GM18505 (cell line): ENCODE measurements at regions not wholly inside any gene's neighbourhood (a gene's known extent, or its start where the extent isn't known, plus 50 kb on each side); places are given as distances from the start of the nearest gene placed in this dataset.

Experiments used
- ATAC-seq: cut with Tn5 transposase; IDR thresholded peaks from one replicate; pipeline ENCODE4 v1.9.1; 2021; ENCODE audit not compliant: unreplicated experiment
- POLR2A ChIP-seq: IDR thresholded peaks from 4 replicates; pipeline ENCODE4 v1.6.1; 2011; ENCODE audit warnings: borderline replicate concordance; ENCODE audit not compliant: insufficient read depth, insufficient read length; ENCODE audit errors: extremely low read depth

GRCh38 chr10:130485958-130486895 lies 350.0 kb downstream of the GLRX3 start:
- no peak for TF ChIP-seq POLR2A
- no peak for ATAC-seq

- no peak for TF ChIP-seq POLR2A
- no peak for ATAC-seq
These were observed 350.7 kb downstream of the GLRX3 start for GRCh38 chr10:130486906-130487305.

GRCh38 chr10:130487566-130487965 lies 351.4 kb downstream of the GLRX3 start:
- no peak for ATAC-seq
- TF ChIP-seq POLR2A, result no peak

DNA sequence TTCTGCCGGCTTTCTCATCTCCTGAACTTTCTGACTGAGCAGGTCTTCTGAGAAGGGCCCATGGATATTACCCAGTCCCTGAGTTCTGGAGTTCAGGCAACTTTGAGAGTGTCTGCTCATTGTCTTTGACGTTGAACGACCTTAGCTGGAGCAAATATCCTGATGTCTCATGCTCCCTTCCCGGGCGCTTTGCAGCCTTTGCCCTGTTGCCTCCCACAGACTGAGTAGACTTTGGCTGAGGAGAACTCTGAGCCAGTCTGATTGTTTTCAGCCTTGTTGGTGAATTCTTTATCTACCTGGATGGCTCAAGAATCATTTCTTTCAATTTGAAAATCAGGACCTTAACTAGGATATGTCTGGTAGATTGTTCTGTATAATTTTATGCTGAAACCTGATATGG lies 353.7 kb downstream of the GLRX3 start:
- no peak for TF ChIP-seq POLR2A
- ATAC-seq, result no peak

DNA sequence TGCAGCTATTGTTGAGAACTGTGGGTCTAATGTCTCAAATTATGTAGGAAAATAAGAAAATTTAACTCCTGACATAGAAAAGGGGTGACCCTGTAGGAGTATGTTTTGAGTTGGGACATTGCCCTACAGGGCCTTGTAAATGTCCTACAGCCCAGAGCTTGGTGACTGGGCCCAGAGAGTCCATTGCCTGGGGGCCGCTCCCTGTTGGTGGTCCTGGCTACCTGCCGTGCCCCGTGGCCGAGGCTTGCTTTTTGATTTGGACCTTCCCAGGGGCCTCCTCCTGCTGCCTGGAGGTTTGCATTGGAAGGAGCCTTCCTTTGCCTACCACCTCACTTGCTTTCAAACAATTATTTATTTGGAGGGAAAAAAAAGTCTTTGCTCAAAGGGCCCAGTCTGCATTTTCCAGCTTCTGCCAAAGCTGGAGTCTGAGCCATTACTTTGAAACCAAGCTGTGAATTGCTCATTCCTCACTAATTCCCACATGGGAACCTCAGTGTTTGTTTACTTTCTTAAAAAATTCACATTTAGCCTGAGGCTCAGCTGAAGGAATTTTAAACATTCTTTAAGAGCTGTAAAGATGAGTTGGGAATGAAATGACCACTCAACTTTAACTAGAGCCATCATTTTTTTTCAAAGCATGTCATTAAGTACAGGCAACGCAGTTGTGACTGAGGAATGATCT lies 355.0 kb downstream of the GLRX3 start:
- TF ChIP-seq POLR2A, result no peak
- no peak for ATAC-seq

- no peak for ATAC-seq
- no peak for TF ChIP-seq POLR2A
These were observed 355.5 kb downstream of the GLRX3 start for GRCh38 chr10:130491693-130492050.

DNA sequence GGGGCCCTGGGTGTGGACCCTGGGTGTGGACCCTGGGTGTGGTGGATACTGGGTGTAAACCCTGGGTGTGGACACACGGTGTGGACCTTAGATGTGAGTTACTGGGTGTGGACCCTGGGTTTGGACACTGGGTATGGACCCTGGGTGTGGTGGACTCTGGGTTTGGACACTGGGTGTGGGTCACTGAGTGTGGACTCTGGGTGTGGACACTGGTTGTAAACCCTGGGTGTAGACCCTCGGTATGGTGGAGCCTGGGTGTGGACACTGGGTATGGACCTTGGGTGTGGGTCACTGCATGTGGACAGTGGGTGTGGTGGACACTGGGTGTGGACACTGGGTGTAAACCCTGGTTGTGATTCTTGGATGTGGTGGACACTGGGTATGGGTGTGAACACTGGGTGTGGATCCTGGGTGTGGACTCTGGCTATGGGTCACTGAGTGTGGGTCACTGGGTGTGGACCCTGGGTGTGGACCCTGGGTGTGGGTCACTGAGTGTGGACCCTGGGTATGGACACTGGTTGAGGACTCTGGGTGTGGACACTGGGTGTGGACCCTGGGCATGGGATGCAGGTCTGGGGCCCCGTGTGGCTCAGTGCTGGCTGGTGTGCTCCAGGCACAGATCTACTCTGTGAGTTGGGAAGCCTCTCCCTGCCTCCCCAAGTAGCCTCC lies 356.2 kb downstream of the GLRX3 start:
- no peak for TF ChIP-seq POLR2A
- ATAC-seq, result no peak

GRCh38 chr10:130493021-130493420 lies 356.8 kb downstream of the GLRX3 start:
- no peak for ATAC-seq
- no peak for TF ChIP-seq POLR2A

GRCh38 chr10:130493446-130494145 lies 357.4 kb downstream of the GLRX3 start:
- no peak for TF ChIP-seq POLR2A
- ATAC-seq, result no peak

GRCh38 chr10:130495116-130495862 lies 359.1 kb downstream of the GLRX3 start:
- ATAC-seq, result no peak
- no peak for TF ChIP-seq POLR2A

- no peak for ATAC-seq
- TF ChIP-seq POLR2A, result no peak
These were observed 359.9 kb downstream of the GLRX3 start for GRCh38 chr10:130495891-130496636.

DNA sequence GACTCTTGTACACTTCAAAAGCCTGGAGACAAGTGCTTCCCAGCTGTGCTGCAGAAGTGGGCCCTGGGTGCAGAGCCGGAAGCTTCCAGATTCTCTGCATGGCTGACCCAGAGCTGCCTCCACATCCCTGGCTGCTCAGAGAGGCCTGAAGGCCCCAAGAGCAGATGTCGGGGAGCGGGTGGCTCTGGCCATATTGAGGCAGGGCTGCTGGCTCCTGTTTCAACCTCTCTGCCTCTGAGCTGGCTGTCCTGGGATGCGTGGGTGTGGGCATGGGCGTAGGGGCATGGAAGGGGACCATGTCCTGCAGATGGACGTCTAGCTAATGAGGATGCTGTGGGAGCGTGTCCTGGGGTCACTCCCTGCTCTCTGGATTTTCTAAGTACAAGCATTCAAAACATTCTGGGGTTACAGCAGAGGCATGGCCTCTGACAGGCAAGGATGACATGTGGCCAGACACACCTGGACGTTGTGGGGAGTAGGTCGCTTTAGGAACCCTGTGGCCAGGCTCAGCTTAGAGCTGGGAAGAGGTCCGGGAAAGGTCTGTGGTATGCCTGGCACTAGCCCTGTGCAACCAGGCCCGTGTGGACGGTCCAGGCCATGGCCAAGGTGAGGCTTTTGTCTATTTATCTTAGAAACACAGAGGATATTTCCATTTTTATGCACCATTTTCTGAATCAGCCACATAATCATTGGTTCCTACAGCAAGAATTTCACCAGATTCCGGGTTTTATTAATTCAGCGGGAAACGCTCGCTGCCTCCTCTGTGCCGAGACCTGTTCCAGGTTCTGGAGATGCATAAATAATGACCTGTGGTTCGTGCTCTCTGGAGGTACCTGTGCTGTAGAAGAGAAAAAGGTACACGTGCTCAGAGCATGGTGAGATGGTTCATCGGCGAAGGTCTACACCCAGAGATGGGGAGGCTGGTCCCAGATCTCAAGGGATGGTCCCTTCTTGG lies 361.1 kb downstream of the GLRX3 start:
- TF ChIP-seq POLR2A, result no peak
- ATAC-seq, result no peak
